IMR-90 (cell line): ENCODE measurements at regions not wholly inside any gene's neighbourhood (a gene's known extent, or its start where the extent isn't known, plus 50 kb on each side); places are given as distances from the start of the nearest gene placed in this dataset.

Experiments used
- ATAC-seq: fragments of 200-7000 bp; cut with Tn5 transposase; 2 replicates; pipeline ENCODE4 v1.9.1; 2020; ENCODE audit warnings: low read depth, mild to moderate bottlenecking, moderate library complexity
- BruUV-seq: library from RNA; stranded (reverse); fragments of 400-500 nt; replicated peaks from 2 replicates; lab custom pipeline; 2021; lab: Mats Ljungman, UMichigan
- CTCF ChIA-PET: fragments of 300-600 bp; formaldehyde crosslinking; extraction: SDS; loops from one replicate; lab custom pipeline; 2021; ENCODE audit warnings: antibody characterized with exemption; lab: Yijun Ruan, JAX
- POLR2A ChIA-PET: fragments of 300-600 bp; sonication (Branson Sonifier 250); formaldehyde crosslinking; loops from one replicate; lab custom pipeline; 2022; ENCODE audit warnings: antibody characterized with exemption; ENCODE audit not compliant: unreplicated experiment; lab: Charles Lee
- DNase-seq: peaks from one replicate; pipeline ENCODE4 v3.0.0; 2013
- H2AFZ ChIP-seq: replicated peaks from 2 replicates; pipeline ENCODE3; 2013; ENCODE audit warnings: low read length, mild to moderate bottlenecking; ENCODE audit not compliant: poor library complexity
- H2AK5ac ChIP-seq: 2 replicates; pipeline ENCODE4 v1.6.1; 2013; ENCODE audit warnings: low read depth, low read length, inconsistent platforms
- H2AK9ac ChIP-seq: replicated peaks from 2 replicates; pipeline ENCODE3; 2013; ENCODE audit warnings: mild to moderate bottlenecking, low read depth, low read length, moderate library complexity; ENCODE audit not compliant: poor library complexity
- H2BK120ac ChIP-seq: 2 replicates; pipeline ENCODE4 v1.6.1; 2013; ENCODE audit warnings: low read depth, low read length, inconsistent platforms
- H2BK15ac ChIP-seq: 3 replicates; pipeline ENCODE4 v1.6.1; 2013; ENCODE audit warnings: low read depth, low read length, inconsistent platforms
- H2BK20ac ChIP-seq: 2 replicates; pipeline ENCODE4 v1.6.1; 2013; ENCODE audit warnings: low read depth, mild to moderate bottlenecking, inconsistent platforms, low read length, moderate library complexity
- H2BK5ac ChIP-seq: 2 replicates; pipeline ENCODE4 v1.6.1; 2013; ENCODE audit warnings: mild to moderate bottlenecking, low read depth, low read length, inconsistent platforms; ENCODE audit not compliant: poor library complexity, severe bottlenecking
- H3K14ac ChIP-seq: replicated peaks from 2 replicates; pipeline ENCODE4 v1.6.1; 2013; ENCODE audit warnings: low read depth, low read length, inconsistent platforms
- H3K18ac ChIP-seq: 2 replicates; pipeline ENCODE4 v1.6.1; 2013; ENCODE audit warnings: low read depth, low read length, control low read depth
- H3K23ac ChIP-seq: 2 replicates; pipeline ENCODE4 v1.6.1; 2013; ENCODE audit warnings: low read depth, low read length, inconsistent platforms
- H3K27ac ChIP-seq: 2 replicates; pipeline ENCODE4 v1.5.1; 2013; ENCODE audit warnings: mild to moderate bottlenecking, control low read depth, low read length; ENCODE audit not compliant: insufficient read depth
- H3K27me3 ChIP-seq: 2 replicates; pipeline ENCODE4 v1.6.1; 2013; ENCODE audit warnings: low read length; ENCODE audit not compliant: control insufficient read depth, insufficient read depth
- H3K36me3 ChIP-seq: 2 replicates; pipeline ENCODE4 v1.6.1; 2013; ENCODE audit warnings: low read length, mixed read lengths; ENCODE audit not compliant: control insufficient read depth, insufficient read depth
- H3K4ac ChIP-seq: 2 replicates; pipeline ENCODE4 v1.6.1; 2013; ENCODE audit warnings: low read depth, low read length, inconsistent platforms
- H3K4me1 ChIP-seq: 2 replicates; pipeline ENCODE4 v1.6.1; 2013; ENCODE audit warnings: low read length, mixed read lengths; ENCODE audit not compliant: control insufficient read depth, insufficient read depth
- H3K4me2 ChIP-seq: 2 replicates; pipeline ENCODE4 v1.6.1; 2013; ENCODE audit warnings: low read depth, mild to moderate bottlenecking, control low read depth, low read length, moderate library complexity
- H3K4me3 ChIP-seq: 2 replicates; pipeline ENCODE4 v1.5.1; 2013; ENCODE audit warnings: low read depth, mild to moderate bottlenecking, control low read depth, low read length, moderate library complexity; ENCODE audit not compliant: insufficient read depth
- H3K56ac ChIP-seq: 2 replicates; pipeline ENCODE4 v1.6.1; 2013; ENCODE audit warnings: low read length, inconsistent platforms; ENCODE audit not compliant: insufficient read depth; ENCODE audit errors: extremely low read depth
- H3K79me1 ChIP-seq, 2 experiments: 2 replicates each; pipeline ENCODE4 v1.6.1; 2013; ENCODE audit warnings: low read length in 2 of 2, inconsistent platforms in 1 of 2, low read depth in 1 of 2
- H3K9ac ChIP-seq: 2 replicates; pipeline ENCODE4 v1.6.1; 2013; ENCODE audit warnings: low read depth, low read length, control low read depth
- H3K9me1 ChIP-seq: 2 replicates; pipeline ENCODE4 v1.6.1; 2013; ENCODE audit warnings: low read length, inconsistent platforms; ENCODE audit not compliant: insufficient read depth
- H3K9me3 ChIP-seq: 2 replicates; pipeline ENCODE4 v1.6.1; 2013; ENCODE audit warnings: low read length; ENCODE audit not compliant: control insufficient read depth, insufficient read depth
- H4K20me1 ChIP-seq: 2 replicates; pipeline ENCODE4 v1.6.1; 2013; ENCODE audit warnings: low read length, inconsistent platforms; ENCODE audit not compliant: insufficient read depth
- H4K5ac ChIP-seq: 2 replicates; pipeline ENCODE4 v1.6.1; 2013; ENCODE audit warnings: mild to moderate bottlenecking, low read depth, low read length, control low read depth
- H4K8ac ChIP-seq, 2 experiments: 2 replicates each; pipeline ENCODE4 v1.6.1; 2013; ENCODE audit warnings: low read depth in 2 of 2, low read length in 2 of 2, control low read depth in 1 of 2, inconsistent platforms in 1 of 2
- H4K91ac ChIP-seq: 2 replicates; pipeline ENCODE4 v1.6.1; 2013; ENCODE audit warnings: low read depth, low read length, inconsistent platforms; ENCODE audit not compliant: insufficient read depth
- BHLHE40 ChIP-seq: fragments of 150-350 bp; IDR thresholded peaks from 2 replicates; pipeline ENCODE4 v1.6.1; 2016; ENCODE audit warnings: mild to moderate bottlenecking, low read depth, low read length
- CHD1 ChIP-seq: IDR thresholded peaks from 2 replicates; pipeline ENCODE4 v1.6.1; 2012; ENCODE audit warnings: low read depth, low read length, improper control_type of control experiment
- ELK1 ChIP-seq: fragments of 150-350 bp; IDR thresholded peaks from 2 replicates; pipeline ENCODE4 v1.6.1; 2016; ENCODE audit warnings: low read depth, mild to moderate bottlenecking, low read length, moderate library complexity, borderline replicate concordance
- MAZ ChIP-seq: IDR thresholded peaks from 2 replicates; pipeline ENCODE4 v1.6.1; 2012; ENCODE audit warnings: low read depth, mild to moderate bottlenecking, low read length, improper control_type of control experiment, moderate library complexity, borderline replicate concordance
- MXI1 ChIP-seq: IDR thresholded peaks from 2 replicates; pipeline ENCODE4 v1.6.1; 2012; ENCODE audit warnings: low read depth, mild to moderate bottlenecking, low read length, moderate library complexity, borderline replicate concordance
- NFE2L2 ChIP-seq: fragments of 150-350 bp; IDR thresholded peaks from 2 replicates; pipeline ENCODE4 v1.6.1; 2016; ENCODE audit warnings: low read depth, mild to moderate bottlenecking, low read length
- POLR2A ChIP-seq: IDR thresholded peaks from 2 replicates; pipeline ENCODE4 v1.6.1; 2012; ENCODE audit warnings: mild to moderate bottlenecking, low read depth, low read length
- SMC3 ChIP-seq: fragments of 150-350 bp; IDR thresholded peaks from 2 replicates; pipeline ENCODE4 v1.6.1; 2016; ENCODE audit warnings: low read depth, mild to moderate bottlenecking, antibody characterized with exemption, low read length, moderate library complexity
- USF2 ChIP-seq: fragments of 150-350 bp; IDR thresholded peaks from 2 replicates; pipeline ENCODE4 v1.6.1; 2017; ENCODE audit warnings: mild to moderate bottlenecking, antibody characterized with exemption, low read length, low read depth
- WGBS, 2 experiments: methylation state at CpG; one replicate each; pipeline versions ENCODE4 v1.1.5 to v1.1.7; 2013; ENCODE audit warnings: missing lambda C conversion rate in 2 of 2; ENCODE audit not compliant: insufficient read length in 1 of 2; ENCODE audit errors: extremely low coverage in 2 of 2; 5-methylcytosine and 5-hydroxymethylcytosine counted together
- dilution Hi-C: fragments of 300-500 bp; cut with HindIII; formaldehyde crosslinking; loops from one replicate; pipeline ENCODE4 v1.14.3; 2018; ENCODE audit warnings: low sequenced_read_pairs; ENCODE audit not compliant: unreplicated experiment
- in situ Hi-C: fragments of 300-500 bp; cut with MboI; formaldehyde crosslinking; loops from 3 replicates; pipeline ENCODE4 v1.14.3; 2019; ENCODE audit warnings: low sequenced_read_pairs, inconsistent platforms, mixed read lengths
- intact Hi-C: fragments of 100-400 bp; cut with micrococcal nuclease; formaldehyde crosslinking; loops from 2 replicates; pipeline ENCODE4 v1.10.0; 2022

GRCh38 chr3:104805508-104805907 lies 561.2 kb upstream of the ALCAM start:
- no peak overlapping the region for H4K5ac ChIP-seq
- no TSS peak for BruUV-seq
- no peak overlapping the region for H4K91ac ChIP-seq
- POLR2A ChIA-PET: no interaction called here
- no peak overlapping the region for H2AFZ ChIP-seq
- no peaks in the 10 kb centered on the region for H3K36me3 ChIP-seq
- CTCF ChIA-PET: interaction anchor here (0.6 to 1.1 kb wide), 2 partner anchors 9 to 23 kb away, joined by 3 to 4 read pairs; no protein-coding TSS in a partner anchor
- H3K4me3 ChIP-seq: no peak overlapping the region
- no peaks in the 10 kb centered on the region for H3K79me1 ChIP-seq
- in situ Hi-C loops: no loop called here
- no peak for TF ChIP-seq NFE2L2
- TF ChIP-seq POLR2A: no peak
- no peak for TF ChIP-seq MXI1
- no peak for TF ChIP-seq USF2
- TF ChIP-seq SMC3: no peak
- TF ChIP-seq CHD1: no peak
- no peak for TF ChIP-seq BHLHE40
- no peak for TF ChIP-seq MAZ
- TF ChIP-seq ELK1: no peak
- no peaks in the 10 kb centered on the region for H4K20me1 ChIP-seq
- intact Hi-C loops: no loop called here
- H2BK120ac ChIP-seq: no peak overlapping the region
- H3K18ac ChIP-seq: no peak overlapping the region
- H3K4ac ChIP-seq: no peak overlapping the region
- H4K8ac ChIP-seq: no peak overlapping the region
- H3K23ac ChIP-seq: no peak overlapping the region
- H2BK15ac ChIP-seq: no peak overlapping the region
- no peak for DNase-seq
- ATAC-seq: no peak
- H3K9ac ChIP-seq: no peak overlapping the region
- no peak overlapping the region for H3K4me2 ChIP-seq
- H3K14ac ChIP-seq: no peak overlapping the region
- no CpG with 5 or more reads among the region's 5 CpGs for WGBS, 2 experiments
- H2AK9ac ChIP-seq: no peak overlapping the region
- no peak overlapping the region for H2BK5ac ChIP-seq
- no peaks in the 10 kb centered on the region for H3K27me3 ChIP-seq
- H3K56ac ChIP-seq: no peak overlapping the region
- H3K9me3 ChIP-seq: no peaks in the 10 kb centered on the region
- H3K4me1 ChIP-seq: no peaks in the 10 kb centered on the region
- no peaks in the 10 kb centered on the region for H3K9me1 ChIP-seq
- H2AK5ac ChIP-seq: no peak overlapping the region
- H3K27ac ChIP-seq: no peak overlapping the region
- no peak overlapping the region for H2BK20ac ChIP-seq
- dilution Hi-C loops: no loop called here
